Smooth muscle cell of the brain vasculature (primary cell): ENCODE measurements at regions not wholly inside any gene's neighbourhood (a gene's known extent, or its start where the extent isn't known, plus 50 kb on each side); places are given as distances from the start of the nearest gene placed in this dataset.

Experiments
- DNase-seq: peaks from one replicate; pipeline ENCODE4 v3.0.0-alpha.2; 2012; ENCODE audit warnings: low read depth, low spot score

- DNase-seq, result no peak
Observed at GRCh38 chr1:30319765-30320580, 403.4 kb downstream of the MATN1 start.

GRCh38 chr1:30318864-30319718 is 404.3 kb downstream of the MATN1 start:
- DNase-seq, result no peak

- no peak for DNase-seq
Observed at GRCh38 chr1:30318413-30318812, 405.0 kb downstream of the MATN1 start.

- no peak for DNase-seq
Observed at GRCh38 chr1:30317921-30318320, 405.5 kb downstream of the MATN1 start.

GRCh38 chr1:30316056-30316455 is 407.3 kb downstream of the MATN1 start:
- no peak for DNase-seq

- no peak for DNase-seq
Observed at GRCh38 chr1:30315185-30315960, 408.0 kb downstream of the MATN1 start.

GRCh38 chr1:30314591-30314990 is 408.8 kb downstream of the MATN1 start:
- DNase-seq, result no peak

- DNase-seq, result no peak
Observed at GRCh38 chr1:30313584-30313983, 409.8 kb downstream of the MATN1 start.

- DNase-seq, result no peak
Observed at GRCh38 chr1:30313176-30313575, 410.2 kb downstream of the MATN1 start.

GRCh38 chr1:30312226-30312625 is 411.2 kb downstream of the MATN1 start:
- DNase-seq, result no peak

- DNase-seq, result no peak
Observed at GRCh38 chr1:30311749-30312148, 411.6 kb downstream of the MATN1 start.

GRCh38 chr1:30310966-30311742 is 412.2 kb downstream of the MATN1 start:
- no peak for DNase-seq

GRCh38 chr1:30307182-30307581 is 416.2 kb downstream of the MATN1 start:
- no peak for DNase-seq

- no peak for DNase-seq
Observed at GRCh38 chr1:30305519-30305918, 417.9 kb downstream of the MATN1 start.

- no peak for DNase-seq
Observed at GRCh38 chr1:30305061-30305460, 418.3 kb downstream of the MATN1 start.

GRCh38 chr1:30304080-30304479 is 419.3 kb downstream of the MATN1 start:
- DNase-seq, result no peak

- DNase-seq, result no peak
Observed at GRCh38 chr1:30303387-30303786, 420.0 kb downstream of the MATN1 start.

GRCh38 chr1:30302858-30303257 is 420.5 kb downstream of the MATN1 start:
- no peak for DNase-seq

- DNase-seq, result no peak
Observed at GRCh38 chr1:30300669-30301068, 422.7 kb downstream of the MATN1 start.

- DNase-seq, result no peak
Observed at GRCh38 chr1:30299393-30299792, 424.0 kb downstream of the MATN1 start.

- no peak for DNase-seq
Observed at GRCh38 chr1:30295674-30296073, 427.7 kb downstream of the MATN1 start.
